SU-DHL-6 (cell line): ENCODE measurements at regions not wholly inside any gene's neighbourhood (a gene's known extent, or its start where the extent isn't known, plus 50 kb on each side); places are given as distances from the start of the nearest gene placed in this dataset.

Source experiments
- H2AFZ ChIP-seq: fragments of 200-600 bp; sonication (generic); 2 replicates; pipeline ENCODE4 v1.6.1; 2014; ENCODE audit warnings: low read depth, mild to moderate bottlenecking, moderate library complexity, mixed read lengths, antibody characterized with exemption, low read length; ENCODE audit not compliant: severe bottlenecking
- H3F3A ChIP-seq: fragments of 200-600 bp; shearing (Covaris generic); 2 replicates; pipeline ENCODE4 v1.6.0; 2016; ENCODE audit warnings: antibody characterized with exemption, mild to moderate bottlenecking; ENCODE audit not compliant: insufficient read depth
- H3K27ac ChIP-seq: fragments of 200-600 bp; sonication (generic); 2 replicates; pipeline ENCODE4 v1.5.1; 2016; ENCODE audit warnings: low read depth, mild to moderate bottlenecking, low read length, moderate library complexity, mixed read lengths
- H3K27me3 ChIP-seq: fragments of 200-600 bp; sonication (generic), shearing (Covaris generic); 2 replicates; pipeline ENCODE4 v1.6.0; 2014; ENCODE audit warnings: mild to moderate bottlenecking, low read length
- H3K36me3 ChIP-seq: fragments of 200-600 bp; sonication (generic); 2 replicates; pipeline ENCODE4 v1.6.1; 2014; ENCODE audit warnings: mild to moderate bottlenecking, low read length, mixed read lengths
- H3K4me2 ChIP-seq: fragments of 300-600, 200-600 bp; shearing (Covaris generic), sonication (generic); 2 replicates; pipeline ENCODE4 v1.6.0; 2014; ENCODE audit warnings: low read length, low read depth, mild to moderate bottlenecking; ENCODE audit not compliant: poor library complexity, severe bottlenecking
- H3K4me3 ChIP-seq: fragments of 200-600 bp; sonication (generic); 2 replicates; pipeline ENCODE4 v1.5.1; 2014; ENCODE audit warnings: antibody characterized with exemption, low read length, mild to moderate bottlenecking, mixed read lengths; ENCODE audit not compliant: insufficient read depth, poor library complexity, severe bottlenecking
- H3K79me2 ChIP-seq: fragments of 200-600 bp; sonication (generic); 2 replicates; pipeline ENCODE4 v1.6.1; 2014; ENCODE audit warnings: mild to moderate bottlenecking, low read length, moderate library complexity; ENCODE audit not compliant: insufficient read depth
- H3K9ac ChIP-seq: fragments of 200-600 bp; sonication (generic); 2 replicates; pipeline ENCODE4 v1.7.0; 2014; ENCODE audit warnings: mild to moderate bottlenecking, low read length
- H3K9me2 ChIP-seq: fragments of 200-600 bp; sonication (generic); replicated peaks from 2 replicates; pipeline ENCODE4 v1.6.1; 2014; ENCODE audit warnings: low read length; ENCODE audit not compliant: insufficient read depth
- H3K9me3 ChIP-seq: fragments of 200-600 bp; sonication (generic); 2 replicates; pipeline ENCODE4 v1.6.1; 2014; ENCODE audit warnings: low read length, mixed read lengths; ENCODE audit not compliant: insufficient read depth
- H4K20me1 ChIP-seq: fragments of 200-600 bp; sonication (generic); 2 replicates; pipeline ENCODE4 v1.6.1; 2014; ENCODE audit warnings: low read depth, mild to moderate bottlenecking, antibody characterized with exemption, low read length, moderate library complexity, mixed read lengths
- CTCF ChIP-seq: fragments of 200-600 bp; sonication (generic); IDR thresholded peaks from one replicate; pipeline ENCODE4 v1.5.1; 2017; ENCODE audit warnings: antibody characterized with exemption, mild to moderate bottlenecking, low read length, moderate library complexity; ENCODE audit not compliant: insufficient read depth, poor library complexity, severe bottlenecking
- EZH2phosphoT487 ChIP-seq: fragments of 200-600 bp; sonication (generic), shearing (Covaris generic); conservative IDR thresholded peaks from 2 replicates; pipeline ENCODE4 v1.6.1; 2018; ENCODE audit warnings: mild to moderate bottlenecking, antibody characterized with exemption, low read length, moderate library complexity, mixed read lengths

GRCh38 chr3:143192193-143192592 lies 72.6 kb downstream of the CHST2 start:
- TF ChIP-seq EZH2phosphoT487, result no peak
- no peak for TF ChIP-seq CTCF
- Histone ChIP-seq H3K9me2 (no peaks in the 10 kb centered on the region), H3K27ac (no peak overlapping the region), H4K20me1 (no peaks in the 10 kb centered on the region), H3K9ac (no peak overlapping the region), H3K27me3 (no peaks in the 10 kb centered on the region), H3K4me3 (no peak overlapping the region), H3K9me3 (no peaks in the 10 kb centered on the region), H2AFZ (no peak overlapping the region), H3K4me2 (no peak overlapping the region), H3K36me3 (no peaks in the 10 kb centered on the region), H3K79me2 (no peaks in the 10 kb centered on the region), H3F3A (no peaks in the 10 kb centered on the region)

- no peak overlapping the region for H2AFZ ChIP-seq
- H3K27ac ChIP-seq, result no peak overlapping the region
- TF ChIP-seq EZH2phosphoT487 (no peak), CTCF (no peak)
- no peak overlapping the region for H3K4me3 ChIP-seq
- no peak overlapping the region for H3K9ac ChIP-seq
- H3F3A ChIP-seq, result no peaks in the 10 kb centered on the region
- no peaks in the 10 kb centered on the region for H3K9me3 ChIP-seq
- H3K36me3 ChIP-seq, result no peaks in the 10 kb centered on the region
- no peaks in the 10 kb centered on the region for H3K79me2 ChIP-seq
- H3K4me2 ChIP-seq, result no peak overlapping the region
- no peaks in the 10 kb centered on the region for H3K9me2 ChIP-seq
- no peaks in the 10 kb centered on the region for H4K20me1 ChIP-seq
- no peaks in the 10 kb centered on the region for H3K27me3 ChIP-seq
Observed at GRCh38 chr3:143200001-143200924, 80.7 kb downstream of the CHST2 start.

GRCh38 chr3:143201045-143201444 lies 81.5 kb downstream of the CHST2 start:
- H3F3A ChIP-seq, result no peaks in the 10 kb centered on the region
- H3K4me3 ChIP-seq, result no peak overlapping the region
- no peaks in the 10 kb centered on the region for H4K20me1 ChIP-seq
- H3K9me2 ChIP-seq, result no peaks in the 10 kb centered on the region
- no peaks in the 10 kb centered on the region for H3K36me3 ChIP-seq
- no peaks in the 10 kb centered on the region for H3K79me2 ChIP-seq
- no peaks in the 10 kb centered on the region for H3K27me3 ChIP-seq
- no peak overlapping the region for H3K4me2 ChIP-seq
- no peak overlapping the region for H3K9ac ChIP-seq
- no peaks in the 10 kb centered on the region for H3K9me3 ChIP-seq
- H2AFZ ChIP-seq, result no peak overlapping the region
- H3K27ac ChIP-seq, result no peak overlapping the region
- TF ChIP-seq CTCF, result no peak
- TF ChIP-seq EZH2phosphoT487, result no peak
